ENCODE measurements at regions not wholly inside any gene's neighbourhood (a gene's known extent, or its start where the extent isn't known, plus 50 kb on each side); places are given as distances from the start of the nearest gene placed in this dataset.

DNA sequence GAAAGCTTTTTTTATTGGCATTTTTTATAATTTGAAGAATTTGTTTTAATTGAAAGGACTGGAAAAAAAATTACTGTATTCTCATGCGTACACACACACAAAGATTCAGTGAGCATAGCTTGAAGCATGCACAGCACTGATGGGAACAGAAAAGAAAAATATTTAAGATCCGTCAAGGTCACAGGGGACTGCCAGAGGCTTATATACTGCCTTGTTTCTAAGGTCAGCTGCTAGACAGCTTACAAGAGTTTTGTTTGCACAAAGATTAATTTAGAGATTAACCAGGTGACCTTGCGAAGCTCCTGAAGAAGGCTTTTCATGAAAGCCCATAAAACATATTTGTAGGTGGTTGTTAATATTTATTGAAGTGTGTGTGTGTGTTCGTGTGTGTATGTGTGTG lies 396.3 kb downstream of the TRIB2 start:
- no peak for DNase-seq

DNA sequence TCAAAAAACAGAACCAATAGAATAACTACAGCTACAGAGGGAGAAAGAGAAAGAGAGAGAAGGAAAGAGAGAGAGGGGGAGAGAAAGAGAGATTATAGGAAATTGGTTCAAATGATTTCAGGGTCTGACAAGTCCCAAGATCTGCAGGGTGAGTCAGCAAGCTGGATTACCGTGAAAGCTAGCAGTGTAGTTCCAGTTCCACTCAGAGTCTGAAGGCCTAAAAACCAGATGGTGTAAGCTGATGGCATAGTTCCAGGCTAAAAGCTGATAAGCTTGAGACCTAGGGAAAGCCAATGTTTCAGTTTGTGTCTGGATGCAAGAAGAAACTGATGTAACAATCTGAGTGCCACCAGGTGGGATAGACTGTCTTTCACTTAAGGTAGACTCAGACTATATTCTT lies 397.7 kb downstream of the TRIB2 start:
- DNase-seq: peak; percentile 31

DNA sequence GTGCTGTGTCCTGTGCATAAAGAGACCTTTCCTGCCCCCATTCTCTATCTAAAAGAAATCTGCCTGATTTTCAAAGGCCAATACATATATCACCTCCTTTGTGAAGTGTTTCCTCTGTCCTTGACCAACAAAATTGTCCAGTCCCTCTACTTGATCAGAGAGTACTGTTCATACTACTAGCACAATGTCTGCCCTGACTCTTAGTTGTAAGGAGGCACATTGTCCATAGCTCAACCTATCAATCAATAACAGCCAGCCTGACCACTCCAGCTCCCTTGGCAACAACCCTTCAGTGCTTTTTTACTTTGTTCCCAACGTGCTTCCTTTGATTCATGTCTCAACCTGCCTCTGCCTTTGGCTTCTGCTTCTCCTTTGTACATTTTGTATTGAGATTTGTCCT lies 398.9 kb downstream of the TRIB2 start:
- no peak for DNase-seq

DNA sequence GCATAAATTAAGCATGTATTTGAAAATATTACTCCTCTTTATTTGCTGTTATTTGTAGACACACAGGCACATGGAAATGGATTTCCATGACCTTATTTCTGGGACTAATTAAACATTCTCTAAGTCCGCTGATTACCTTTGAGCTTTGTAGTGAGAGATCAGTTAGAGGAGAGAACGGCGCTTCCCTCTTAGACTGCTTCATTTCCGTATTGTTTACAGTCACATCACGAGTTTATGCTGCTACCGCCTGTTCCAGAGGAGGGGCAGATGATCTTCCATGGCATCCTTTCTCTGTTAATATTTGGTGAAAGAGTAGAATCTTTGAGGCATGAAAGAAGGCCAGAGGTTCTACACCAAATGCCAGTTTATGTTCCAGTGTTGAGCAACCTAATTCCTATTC lies 404.4 kb downstream of the TRIB2 start:
- DNase-seq: no peak

DNA sequence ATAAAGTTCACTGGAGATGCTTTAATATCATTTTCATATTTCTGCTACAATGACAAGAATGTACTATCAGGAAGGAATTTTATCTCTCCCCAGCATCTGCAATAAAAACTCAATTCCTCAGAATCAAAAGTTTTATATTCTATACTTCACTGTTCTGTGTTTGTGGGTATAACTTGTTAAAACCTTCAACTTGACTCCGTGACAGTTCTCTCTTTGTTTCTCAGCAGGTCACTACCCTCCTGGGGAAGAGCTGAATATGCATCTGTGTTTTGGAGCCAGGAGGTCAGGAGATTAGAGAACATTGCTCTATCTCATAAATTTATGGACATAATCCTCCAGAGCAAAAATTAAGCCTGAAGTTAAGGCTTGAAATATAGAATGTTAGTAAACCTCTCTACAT lies 411.4 kb downstream of the TRIB2 start:
- no peak for DNase-seq

DNA sequence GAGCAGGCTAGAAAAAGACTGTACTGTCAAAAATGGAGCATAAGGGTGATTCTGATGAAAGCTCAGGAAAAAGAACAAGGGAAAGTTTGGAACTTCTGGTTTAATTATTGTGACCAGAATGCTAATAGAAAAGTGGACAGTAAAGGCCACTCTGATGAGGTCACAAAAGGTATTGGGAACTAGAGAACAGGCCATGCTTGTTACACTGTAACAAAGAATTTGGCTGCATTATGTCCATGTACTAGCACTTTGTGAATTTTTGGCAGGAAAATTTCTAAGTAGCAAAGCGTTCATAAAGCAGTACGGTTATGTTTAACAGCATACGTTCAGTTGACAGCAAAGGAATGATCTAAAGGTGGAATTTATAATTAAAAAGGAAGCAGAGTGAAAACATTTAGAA lies 418.6 kb downstream of the TRIB2 start:
- no peak for DNase-seq

DNA sequence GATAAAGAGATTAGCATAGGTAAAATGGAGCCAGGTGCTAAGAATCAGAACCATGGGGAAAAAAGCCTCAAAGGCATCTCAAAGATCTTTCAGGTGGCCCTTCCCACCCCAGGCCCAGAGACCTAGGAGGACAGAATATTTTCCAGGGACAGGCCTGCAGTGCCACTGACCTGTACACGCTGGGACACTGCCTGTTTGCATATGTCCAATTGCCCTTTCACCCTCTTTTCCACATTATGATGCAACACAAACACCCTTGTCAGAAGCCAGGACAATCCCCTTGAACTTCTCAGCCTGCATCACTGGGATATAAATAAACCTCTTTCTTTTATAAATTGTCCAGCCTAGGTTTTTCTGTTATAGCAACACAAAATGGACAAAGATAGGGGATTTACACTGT lies 419.1 kb downstream of the TRIB2 start:
- no peak for DNase-seq

DNA sequence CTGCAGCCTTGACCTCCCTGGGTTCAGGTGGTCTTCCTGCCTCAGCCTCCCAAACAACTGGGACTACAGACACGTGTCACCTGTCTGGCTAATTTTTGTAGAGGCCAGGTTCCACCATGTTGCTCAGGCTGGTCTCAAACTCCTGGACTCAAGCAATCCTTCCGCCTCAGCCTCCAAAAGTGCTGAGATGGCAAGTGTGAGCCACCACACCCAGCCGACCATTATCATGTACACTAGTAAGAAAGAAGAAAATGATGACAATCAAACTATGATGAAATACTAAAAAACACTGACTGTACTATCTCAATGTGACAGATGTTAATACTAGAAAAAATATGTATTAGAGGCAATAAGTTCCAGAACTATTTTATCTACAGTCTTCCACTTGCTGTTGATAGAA lies 420.9 kb downstream of the TRIB2 start:
- DNase-seq: no peak

DNA sequence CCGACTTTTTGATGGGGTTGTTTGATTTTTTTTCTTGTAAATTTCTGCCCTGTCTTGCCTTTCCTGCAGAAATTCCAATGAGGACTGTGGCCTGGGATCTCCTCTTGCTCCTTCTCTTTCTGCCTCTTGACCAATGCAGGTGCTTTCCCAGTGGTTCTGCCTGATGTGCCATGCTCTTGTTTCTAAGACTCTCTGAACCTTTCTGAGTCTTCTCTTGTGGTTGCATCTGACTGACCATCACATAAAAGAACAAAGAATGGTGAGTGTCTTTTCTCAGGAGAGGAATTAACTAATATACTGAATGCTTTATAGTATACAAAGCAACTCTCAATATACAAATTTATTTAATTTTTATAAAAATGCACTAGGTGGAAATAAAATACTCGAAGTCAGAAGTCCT lies 424.6 kb downstream of the TRIB2 start:
- DNase-seq: no peak

DNA sequence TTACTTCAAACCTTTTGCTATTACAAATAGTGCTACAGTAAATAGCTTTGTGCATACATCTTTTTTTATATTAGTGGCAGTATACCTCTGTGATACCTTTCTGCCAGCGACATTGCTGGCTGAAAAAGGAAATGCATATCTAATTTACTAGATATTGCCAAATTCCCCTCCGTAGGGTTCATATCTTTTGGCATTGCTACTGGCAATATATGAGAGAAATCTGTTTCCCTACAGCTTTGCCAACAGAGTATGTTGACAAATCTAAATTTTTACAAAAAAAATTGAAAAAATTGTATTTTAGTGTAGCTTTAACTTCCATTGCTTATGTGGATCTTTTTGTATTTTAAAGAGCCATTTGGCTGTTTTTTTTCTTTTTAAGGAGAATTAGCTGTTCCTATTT lies 426.7 kb downstream of the TRIB2 start:
- no peak for DNase-seq

DNA sequence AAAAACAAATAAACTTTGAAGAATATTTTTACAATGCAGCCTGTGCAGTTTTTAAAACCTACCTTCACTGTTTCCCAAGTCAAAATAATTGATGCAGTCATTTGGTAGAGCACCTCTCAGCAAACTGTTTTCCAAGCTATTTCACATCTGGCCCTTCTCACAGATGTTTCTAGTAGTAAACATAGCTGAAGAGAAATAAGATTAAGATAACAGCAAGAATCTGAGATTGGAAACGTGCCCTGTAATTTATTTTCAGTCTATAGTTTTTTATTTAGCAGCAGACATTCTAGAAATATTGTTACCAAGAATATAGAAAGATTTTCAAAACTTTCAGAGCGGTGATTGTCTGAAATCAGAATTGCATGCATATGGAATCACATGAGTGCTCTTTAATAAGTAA lies 440.2 kb downstream of the TRIB2 start:
- no peak for DNase-seq

DNA sequence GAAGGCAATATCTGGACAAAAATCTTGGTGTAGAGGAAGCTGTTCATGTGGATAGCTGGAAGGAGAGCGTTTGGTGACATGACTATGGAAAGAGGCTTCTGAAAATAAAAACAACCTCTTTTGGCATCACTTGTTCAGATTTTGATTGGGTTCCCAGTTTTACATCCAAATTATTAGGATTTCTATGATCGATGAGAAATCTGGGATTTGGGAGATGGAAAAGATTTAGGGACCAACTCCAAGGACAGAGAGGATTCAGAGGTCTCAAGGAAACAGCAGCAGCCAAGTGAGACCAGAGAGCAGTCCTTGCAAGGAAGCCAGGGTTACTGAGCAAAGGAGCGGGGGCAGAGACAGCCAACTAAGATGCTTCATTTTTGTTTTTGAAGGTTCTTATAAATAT lies 441.7 kb downstream of the TRIB2 start:
- no peak for DNase-seq

DNA sequence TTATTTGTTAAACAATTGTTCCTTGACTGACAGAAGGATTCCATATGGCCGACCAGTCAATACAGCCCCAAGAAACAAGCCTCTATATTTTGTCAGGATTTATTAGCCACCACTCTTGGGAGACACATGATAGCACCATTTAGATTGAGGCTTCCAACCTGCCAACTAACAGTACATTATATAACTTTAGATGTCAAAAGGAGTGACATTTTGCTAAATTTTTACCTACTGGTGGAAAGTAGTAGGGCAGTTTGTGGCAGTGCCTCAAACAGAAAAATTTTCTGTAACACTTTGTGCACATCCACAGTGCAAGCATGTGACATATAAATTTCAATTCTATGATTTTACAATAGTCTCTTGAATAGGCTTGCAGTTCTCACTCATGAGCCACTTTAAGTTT lies 464.0 kb downstream of the TRIB2 start:
- DNase-seq: no peak

DNA sequence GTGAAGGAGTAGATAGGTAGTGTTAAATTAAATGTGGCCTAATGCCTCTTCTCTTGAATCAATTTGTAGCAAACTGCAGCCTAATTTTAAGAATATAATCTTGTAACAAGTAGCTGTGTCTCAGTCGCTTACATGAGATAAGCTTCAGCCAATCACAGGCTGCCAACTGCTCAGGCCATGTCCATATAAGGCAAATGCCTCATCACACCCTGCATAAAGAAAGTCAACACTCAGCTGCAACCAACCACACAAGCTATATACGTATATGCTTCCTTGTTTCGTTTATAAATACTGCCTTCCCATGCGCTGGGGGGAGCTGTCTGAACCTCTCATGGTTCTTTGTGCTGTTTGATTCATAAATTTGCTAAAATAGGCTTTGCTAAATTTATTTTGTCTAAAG lies 476.3 kb downstream of the TRIB2 start:
- DNase-seq: peak; percentile 47

DNA sequence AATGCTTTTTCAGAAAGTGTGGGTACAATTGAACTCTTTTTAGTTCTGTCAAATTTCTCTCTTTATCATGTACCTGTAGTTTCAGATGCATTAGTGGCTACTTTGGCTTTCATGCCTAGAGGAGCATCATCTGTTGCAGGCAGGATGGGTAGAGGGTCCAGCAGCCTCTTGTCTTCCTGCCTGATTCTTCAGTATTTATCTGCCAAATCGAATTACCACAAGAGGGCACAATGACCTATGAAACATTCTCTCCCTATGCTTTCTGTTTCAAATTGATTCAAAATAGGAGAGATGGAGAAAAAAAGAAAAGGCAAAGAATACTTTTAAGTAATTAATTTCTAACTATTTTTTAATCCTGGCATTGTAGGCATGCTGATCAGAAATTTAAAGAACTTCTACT lies 477.2 kb downstream of the TRIB2 start:
- DNase-seq: peak; percentile 55

DNA sequence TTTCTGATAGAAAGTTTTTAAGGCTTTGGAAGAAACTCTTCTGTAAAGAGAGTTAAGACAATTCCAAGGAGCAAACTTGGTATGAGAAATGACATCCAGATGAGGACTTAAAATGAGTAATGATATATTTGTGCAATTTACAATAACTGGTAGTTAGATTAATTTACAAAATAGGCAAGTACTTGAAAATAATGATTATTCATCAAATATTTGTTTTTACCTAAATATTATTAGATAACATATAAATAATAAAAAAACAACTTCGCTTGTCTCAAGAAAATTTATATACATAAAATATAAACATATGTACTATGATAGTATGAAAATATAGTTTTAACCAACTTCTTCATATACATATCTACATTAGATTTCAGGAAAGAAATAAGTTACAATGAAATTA lies 478.5 kb downstream of the TRIB2 start:
- DNase-seq: no peak

DNA sequence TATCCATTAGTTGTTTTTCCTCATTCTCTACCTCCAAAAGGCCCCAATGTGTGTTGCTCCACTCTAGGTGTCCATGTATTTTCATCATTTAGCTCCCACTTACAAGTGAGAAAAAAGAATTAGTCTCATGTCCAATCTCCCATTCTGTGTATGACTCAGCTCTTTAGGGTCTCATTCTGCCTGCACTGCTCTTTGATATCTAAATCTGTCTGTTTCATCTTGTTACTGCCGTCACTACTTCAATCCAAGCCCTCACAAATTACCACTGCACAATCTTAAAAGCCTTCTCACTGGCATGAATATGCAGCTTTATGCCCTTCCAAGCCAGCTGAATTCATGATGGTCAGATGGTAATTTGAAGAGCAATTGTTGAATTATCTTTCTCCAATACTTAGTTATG lies 480.5 kb downstream of the TRIB2 start:
- no peak for DNase-seq

DNA sequence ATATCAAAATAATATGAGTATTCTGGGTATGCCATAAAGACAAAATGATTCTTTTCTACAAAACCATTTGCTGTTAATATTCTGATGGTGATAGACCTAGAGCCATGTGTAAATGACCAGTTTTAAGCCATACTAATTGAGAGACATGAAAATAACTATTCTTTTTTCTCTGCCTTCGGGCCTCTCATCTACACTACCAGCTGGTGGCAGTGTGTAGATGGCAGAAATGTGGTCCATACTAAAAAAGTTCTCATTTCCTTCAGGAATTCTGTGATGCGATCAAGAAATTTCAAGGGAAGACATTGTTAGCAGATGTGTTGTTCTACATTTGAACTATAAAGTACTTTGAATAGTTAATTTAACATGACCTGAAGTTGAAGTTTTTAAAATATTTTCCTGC lies 485.2 kb downstream of the TRIB2 start:
- DNase-seq: no peak

DNA sequence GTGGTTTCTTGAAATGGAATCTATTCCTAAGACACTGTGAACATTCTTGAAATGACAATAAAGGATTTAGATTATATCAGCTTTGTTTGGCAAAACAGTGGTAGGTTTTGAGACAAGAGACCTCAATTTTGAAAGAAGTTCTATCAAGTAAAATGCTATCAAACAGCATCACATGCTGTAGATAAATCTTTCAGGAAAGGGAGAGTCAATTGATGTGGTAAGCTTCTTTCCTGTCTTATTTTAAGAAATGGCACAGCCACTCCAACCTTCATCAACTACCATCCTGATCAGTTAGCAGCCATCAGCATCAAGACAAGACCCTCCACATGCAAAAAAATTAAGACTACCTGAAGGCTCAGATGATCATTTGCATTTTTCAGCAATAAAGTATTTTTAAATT lies 495.4 kb downstream of the TRIB2 start:
- no peak for DNase-seq

DNA sequence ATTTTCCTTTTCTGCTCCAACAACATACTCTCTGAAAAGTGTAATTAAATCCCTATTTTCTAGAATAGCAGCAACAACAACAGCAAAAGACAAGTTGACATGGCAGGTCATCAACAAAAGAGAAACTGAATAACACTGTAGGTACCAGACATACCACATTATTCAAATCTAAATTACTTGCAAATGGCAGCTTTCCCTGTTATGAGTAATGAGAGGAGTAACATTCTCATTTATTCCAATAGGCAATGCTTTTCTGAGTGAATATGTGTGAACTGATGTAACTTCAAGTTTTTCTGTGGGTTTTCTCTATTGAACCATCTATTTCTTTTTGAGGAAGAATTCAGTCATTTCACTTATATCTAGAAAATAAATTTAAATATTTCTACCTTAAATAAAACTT lies 501.5 kb downstream of the TRIB2 start:
- no peak for DNase-seq

DNA sequence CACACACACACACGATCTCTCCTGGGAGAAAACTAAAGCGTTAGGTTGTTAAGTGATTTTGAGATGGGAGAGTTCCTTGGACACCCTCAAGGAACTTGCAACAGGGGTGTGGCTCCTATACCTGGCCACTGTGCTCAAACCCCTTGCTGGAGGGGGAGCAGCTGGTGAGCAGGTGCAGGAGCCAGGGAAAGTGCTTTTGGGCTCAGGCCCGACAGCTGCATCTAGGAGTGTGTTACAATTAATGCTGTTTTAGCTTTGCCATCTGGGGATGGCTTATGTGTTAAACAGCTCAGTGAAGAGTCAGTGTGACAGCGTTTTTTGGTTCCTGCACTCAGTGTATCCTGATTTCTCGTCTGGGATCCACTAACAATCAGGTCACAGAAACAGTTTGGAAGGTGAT lies 510.8 kb downstream of the TRIB2 start:
- no peak for DNase-seq

DNA sequence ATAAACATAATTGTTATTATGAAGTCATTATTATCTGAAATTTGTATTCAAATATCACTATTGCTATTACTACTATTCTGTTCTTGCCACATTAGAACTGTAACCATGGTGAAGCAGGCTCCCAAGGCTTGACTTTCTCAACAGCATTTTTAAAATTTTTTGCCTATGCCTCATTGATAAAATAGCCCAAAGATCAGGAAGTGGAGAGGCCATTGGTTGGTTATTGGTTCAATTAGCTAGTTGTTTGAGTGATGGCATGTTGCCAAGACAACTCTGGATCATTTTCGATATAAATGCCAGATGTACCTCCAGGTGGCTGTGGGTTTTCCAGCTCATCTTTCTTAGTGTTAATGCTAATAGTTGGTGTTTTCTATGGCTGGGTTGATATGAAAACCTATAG lies 513.5 kb downstream of the TRIB2 start:
- DNase-seq: peak; percentile 18

DNA sequence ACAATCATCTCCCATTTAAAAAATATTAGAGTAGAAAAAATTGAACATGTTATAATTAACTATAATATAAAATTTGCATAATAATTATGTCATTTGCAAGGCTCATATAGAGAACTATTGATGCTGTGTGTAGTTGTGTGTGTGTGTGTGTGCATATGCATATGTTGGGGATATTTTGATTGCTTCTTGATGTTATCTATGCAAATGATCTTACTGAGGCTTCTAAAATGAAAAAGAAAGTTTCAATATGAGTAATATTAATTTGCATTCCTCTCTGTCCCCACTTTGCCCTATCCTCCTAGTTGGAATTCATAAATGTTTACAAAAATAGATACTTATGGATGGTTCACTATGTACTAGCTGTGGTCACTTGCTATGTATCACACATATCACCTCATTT lies 523.3 kb downstream of the TRIB2 start:
- no peak for DNase-seq

DNA sequence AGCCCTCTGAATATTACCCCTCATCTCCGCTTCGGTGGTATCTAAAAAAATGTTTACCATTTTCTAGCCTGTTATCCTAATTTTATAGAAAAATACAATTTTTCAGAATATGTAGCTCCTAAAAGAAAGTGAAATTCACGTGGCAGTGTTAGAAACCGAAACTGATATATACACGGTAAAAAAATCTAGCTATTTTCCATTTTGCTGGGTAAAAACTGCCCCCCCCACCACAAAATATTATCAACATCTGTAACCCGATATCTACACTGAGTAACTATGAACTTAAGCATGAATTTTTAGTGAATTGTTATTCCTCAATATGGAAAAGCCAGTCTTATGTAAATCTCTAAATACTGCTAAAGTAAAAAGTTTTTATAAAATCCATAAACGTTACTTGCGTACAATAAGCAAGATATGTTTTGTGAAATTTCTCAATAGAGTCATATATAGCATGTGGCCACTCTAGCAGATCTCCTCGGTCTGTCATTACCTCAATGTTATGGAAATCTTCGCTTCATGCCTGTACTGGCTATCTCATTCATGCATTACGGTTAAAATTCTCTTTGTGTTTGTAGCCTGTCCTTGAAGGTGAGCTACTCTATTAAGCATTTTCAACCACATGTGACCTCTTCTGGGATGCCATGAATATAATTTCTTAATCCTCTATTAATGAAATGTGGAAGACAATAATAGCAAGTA lies 524.2 kb downstream of the TRIB2 start:
- no peak for DNase-seq

DNA sequence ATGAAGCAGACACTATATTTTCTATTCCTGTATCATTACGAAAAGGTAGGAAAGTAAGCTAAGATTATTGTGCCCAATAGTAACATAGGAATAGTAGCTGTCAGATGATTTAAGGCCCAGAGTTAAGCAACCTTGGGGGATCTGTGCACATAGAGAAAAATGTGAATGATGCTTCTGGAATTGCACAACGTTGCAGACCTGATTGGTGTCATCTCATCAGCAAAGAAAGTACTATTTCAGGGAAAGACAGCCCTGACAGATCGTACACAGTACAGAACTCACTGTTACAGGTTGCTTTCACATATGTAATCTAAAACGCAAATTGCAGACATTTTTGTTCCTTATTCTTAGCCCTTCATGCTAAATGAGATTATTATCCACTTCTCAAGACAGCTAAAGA lies 535.9 kb downstream of the TRIB2 start:
- no peak for DNase-seq

DNA sequence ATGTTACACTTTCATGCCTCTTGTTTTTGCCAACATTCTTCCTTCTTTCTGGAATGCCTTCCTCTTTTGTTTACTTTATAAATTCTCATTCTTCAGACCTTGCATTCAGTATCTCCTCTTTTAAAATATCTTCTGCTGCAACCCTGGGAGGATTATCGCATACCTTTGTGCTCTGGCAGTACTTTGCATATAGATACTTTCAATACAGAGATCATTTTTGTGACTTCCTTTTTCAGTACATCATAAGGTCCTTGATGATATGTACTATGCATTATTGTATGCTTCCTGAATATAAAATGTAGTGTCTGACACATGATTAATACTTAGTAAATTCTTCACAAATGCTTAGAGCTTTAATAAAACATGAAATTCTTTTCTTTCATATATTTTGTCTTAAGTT lies 538.7 kb downstream of the TRIB2 start:
- no peak for DNase-seq

Data from HCEC 1CT (cell line).